Stomach (tissue), 8 donors: ENCODE measurements at regions not wholly inside any gene's neighbourhood (a gene's known extent, or its start where the extent isn't known, plus 50 kb on each side); places are given as distances from the start of the nearest gene placed in this dataset.

Source experiments
- DNase-seq, 2 donors: peaks; one replicate each; pipeline versions ENCODE4 v3.0.0 to v3.0.0-alpha.2; 2013 to 2019
- H3K27ac ChIP-seq, 5 donors: fragments of 200-600 bp in 4 of 5; sonication (generic) in 4 of 5; one replicate each; pipeline ENCODE4 v1.5.1; 2013 to 2019; ENCODE audit warnings: mild to moderate bottlenecking in 1 of 5, moderate library complexity in 1 of 5
- H3K27me3 ChIP-seq, 3 donors: fragments of 200-600 bp; sonication (generic); one replicate each; pipeline ENCODE4 v1.5.1; 2017 to 2019; ENCODE audit warnings: mixed run types in 1 of 3
- H3K36me3 ChIP-seq, 4 donors: fragments of 200-600 bp; sonication (generic); 1 replicate in 3 of 4; 2 replicates in 1 of 4; pipeline ENCODE4 v1.5.1; 2016 to 2019
- H3K4me1 ChIP-seq, 4 donors: fragments of 200-600 bp; sonication (generic); one replicate each; pipeline ENCODE4 v1.5.1; 2016 to 2019
- H3K4me3 ChIP-seq, 4 donors: fragments of 200-600 bp; sonication (generic) in 3 of 4; one replicate each; pipeline ENCODE4 v1.5.1; 2016 to 2019; ENCODE audit warnings: mild to moderate bottlenecking in 1 of 4
- H3K9me3 ChIP-seq, 4 donors: fragments of 200-600 bp; sonication (generic); one replicate each; pipeline ENCODE4 v1.5.1; 2016 to 2019
- CTCF ChIP-seq, 7 experiments: fragments of 450-650 bp in 4 of 7; fragments of 200-600 bp in 3 of 7; sonication (generic) in 3 of 7; IDR thresholded peaks; one replicate each; pipeline ENCODE4 v1.5.1; 2016 to 2019; ENCODE audit warnings: antibody characterized with exemption in 7 of 7, control low read depth in 2 of 7, mild to moderate bottlenecking in 1 of 7
- EP300 ChIP-seq: sonication (generic); formaldehyde crosslinking; IDR thresholded peaks from one replicate; pipeline ENCODE4 v1.6.1; 2017; ENCODE audit warnings: antibody characterized with exemption
- POLR2A ChIP-seq, 4 donors: fragments of 450-650 bp; IDR thresholded peaks; one replicate each; pipeline ENCODE4 v1.6.1; 2016; ENCODE audit warnings: antibody characterized with exemption in 4 of 4, control low read depth in 2 of 4, mild to moderate bottlenecking in 1 of 4, moderate library complexity in 1 of 4
- POLR2AphosphoS5 ChIP-seq, 3 donors: sonication (generic); formaldehyde crosslinking; IDR thresholded peaks; one replicate each; pipeline ENCODE4 v1.6.1; 2016; ENCODE audit warnings: antibody characterized with exemption in 3 of 3
- WGBS, 5 donors: extraction: QIAGEN DNeasy Blood & Tissue Kit in 3 of 5; methylation state at CpG; one replicate each; pipeline versions ENCODE4 v1.1.5 to v1.1.7; 2013 to 2018; 5-methylcytosine and 5-hydroxymethylcytosine counted together
- intact Hi-C: fragments of 100-400 bp; cut with DNase I; formaldehyde crosslinking; loops from one replicate; pipeline ENCODE4 v1.15.1; 2023; ENCODE audit warnings: low total_unique reads
- donor health status: healthy with polysubstance abuse.
- donor health status: Bipolar disorder and iron deficiency.
- donor health status: healthy.

GRCh38 chr10:59508296-59508695 lies 145.9 kb upstream of the FAM13C start:
- no peaks in the 10 kb centered on the region for H3K27me3 ChIP-seq
- no peak overlapping the region for H3K4me3 ChIP-seq
- DNase-seq = no peak
- no peaks in the 10 kb centered on the region for H3K4me1 ChIP-seq
- intact Hi-C loops = no loop called here
- WGBS, 5 donors = 74 to 82% (median 80%) methylated on average over 3 of the region's 3 CpGs
- TF ChIP-seq POLR2AphosphoS5 (IDR thresholded peaks at IDR 0.05) (no peak), EP300 (no peak), POLR2A (IDR thresholded peaks at IDR 0.05) (no peak), CTCF (IDR thresholded peaks at IDR 0.05) (no peak)
- H3K9me3 ChIP-seq = no peaks in the 10 kb centered on the region
- no peaks in the 10 kb centered on the region for H3K36me3 ChIP-seq
- no peak overlapping the region for H3K27ac ChIP-seq

DNA sequence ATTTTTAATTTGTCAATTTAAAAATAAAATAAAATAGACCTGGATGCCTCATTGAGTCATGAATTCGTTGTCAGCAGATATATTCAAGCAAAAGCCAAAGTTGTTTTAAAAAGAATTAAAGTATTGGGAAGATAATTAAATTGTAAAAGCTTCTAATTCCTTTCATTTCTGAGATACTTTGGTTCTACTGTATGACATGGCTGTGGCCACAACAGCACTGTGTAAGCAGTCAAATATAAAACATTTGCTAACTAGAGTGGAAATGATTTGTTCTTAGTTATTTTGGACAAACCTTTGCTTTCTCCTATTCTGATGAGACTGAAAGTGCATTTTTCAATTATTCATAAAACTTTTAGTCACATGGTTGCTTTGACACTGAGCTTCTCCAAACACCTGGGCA lies 143.6 kb upstream of the FAM13C start:
- Histone ChIP-seq H3K27ac (no peak overlapping the region), H3K4me1 (no peaks in the 10 kb centered on the region), H3K9me3 (no peaks in the 10 kb centered on the region), H3K27me3 (no peaks in the 10 kb centered on the region), H3K36me3 (no peaks in the 10 kb centered on the region), H3K4me3 (no peak overlapping the region)
- TF ChIP-seq POLR2AphosphoS5 (IDR thresholded peaks at IDR 0.05) = no peak
- TF ChIP-seq POLR2A (IDR thresholded peaks at IDR 0.05) = no peak
- no peak for TF ChIP-seq EP300
- TF ChIP-seq CTCF (IDR thresholded peaks at IDR 0.05) = no peak
- no peak for DNase-seq
- WGBS, 5 donors = 29 to 54% (median 44%) methylated on average over 1 of the region's 1 CpG
- intact Hi-C loops = no loop called here

DNA sequence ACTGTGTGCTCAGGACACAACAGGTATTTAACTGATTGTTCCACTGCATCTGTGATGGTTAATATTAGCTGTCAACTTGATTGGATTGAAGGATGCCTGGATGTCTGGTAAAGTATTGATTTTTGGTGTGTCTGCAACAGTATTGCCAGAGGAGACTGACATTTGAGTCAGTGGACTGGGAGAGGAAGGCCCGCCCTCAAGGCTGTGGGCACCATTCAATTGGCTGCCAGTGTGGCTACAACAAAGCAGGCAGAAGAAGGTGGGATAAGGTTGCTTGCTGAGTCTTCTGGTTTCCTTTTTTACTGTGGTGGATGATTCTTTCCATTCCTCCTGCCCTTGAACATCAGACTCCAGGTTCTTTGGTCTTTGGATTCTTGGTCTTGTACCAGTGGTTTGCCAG lies 137.1 kb upstream of the FAM13C start:
- DNase-seq = no peak
- TF ChIP-seq EP300 = no peak
- TF ChIP-seq POLR2A (IDR thresholded peaks at IDR 0.05) = no peak
- no peak for TF ChIP-seq POLR2AphosphoS5 (IDR thresholded peaks at IDR 0.05)
- no peak for TF ChIP-seq CTCF (IDR thresholded peaks at IDR 0.05)
- no peak overlapping the region for H3K4me3 ChIP-seq
- peaks cover 3 to 27% (median 14%) of the 10 kb centered on the region in 4 donors for H3K9me3 ChIP-seq
- H3K36me3 ChIP-seq = no peaks in the 10 kb centered on the region
- intact Hi-C loops = no loop called here
- no peak overlapping the region for H3K27ac ChIP-seq
- 83 to 100% (median 93%) methylated on average over 1 of the region's 1 CpG for WGBS, 5 donors
- H3K4me1 ChIP-seq = no peaks in the 10 kb centered on the region
- no peaks in the 10 kb centered on the region for H3K27me3 ChIP-seq

GRCh38 chr10:59493017-59493416 lies 130.7 kb upstream of the FAM13C start:
- TF ChIP-seq EP300 = no peak
- no peak for TF ChIP-seq CTCF (IDR thresholded peaks at IDR 0.05)
- no peak for TF ChIP-seq POLR2AphosphoS5 (IDR thresholded peaks at IDR 0.05)
- no peak for TF ChIP-seq POLR2A (IDR thresholded peaks at IDR 0.05)
- Histone ChIP-seq H3K9me3 (peaks cover 3 to 45% (median 22%) of the 10 kb centered on the region in 4 donors), H3K4me3 (no peak overlapping the region), H3K27ac (no peak overlapping the region), H3K36me3 (no peaks in the 10 kb centered on the region), H3K27me3 (no peaks in the 10 kb centered on the region), H3K4me1 (no peaks in the 10 kb centered on the region)
- intact Hi-C loops = no loop called here
- 81 to 88% (median 86%) methylated on average over 3 of the region's 3 CpGs for WGBS, 5 donors
- no peak for DNase-seq
